WI38 (cell line): ENCODE measurements at regions not wholly inside any gene's neighbourhood (a gene's known extent, or its start where the extent isn't known, plus 50 kb on each side); places are given as distances from the start of the nearest gene placed in this dataset.
A peak's percentile ranks its signal among the peaks of the same experiment; 100 is the strongest.

ENCODE experiments used
- H3K4me3 ChIP-seq: 2 replicates; pipeline ENCODE4 v1.5.1; 2011; ENCODE audit warnings: low read depth, mild to moderate bottlenecking, control low read depth, low read length
- CTCF ChIP-seq: IDR thresholded peaks from 2 replicates; pipeline ENCODE4 v1.5.1; 2012; ENCODE audit warnings: low read depth, mild to moderate bottlenecking, control low read depth, low read length

GRCh38 chr6:140544431-140544830, 1170.0 kb upstream of the CITED2 start:
- no peak for TF ChIP-seq CTCF
- no peak overlapping the region for H3K4me3 ChIP-seq

- TF ChIP-seq CTCF = no peak
- no peak overlapping the region for H3K4me3 ChIP-seq
These were observed 1168.4 kb upstream of the CITED2 start for GRCh38 chr6:140542863-140543262.

- H3K4me3 ChIP-seq = no peak overlapping the region
These were observed 1166.8 kb upstream of the CITED2 start for GRCh38 chr6:140541288-140541687.

GRCh38 chr6:140540743-140541142, 1166.3 kb upstream of the CITED2 start:
- TF ChIP-seq CTCF = no peak
- H3K4me3 ChIP-seq = no peak overlapping the region

More at GRCh38 chr6:140541288-140541687, 1166.8 kb upstream of the CITED2 start:
- TF ChIP-seq CTCF = no peak

- no peak for TF ChIP-seq CTCF
- H3K4me3 ChIP-seq = no peak overlapping the region
These were observed 1164.5 kb upstream of the CITED2 start for GRCh38 chr6:140538926-140539325.

- TF ChIP-seq CTCF = no peak
- H3K4me3 ChIP-seq = 0 out of 2 replicates have a peak overlapping the region, but pooled peaks have one; percentile 2
These were observed 1163.6 kb upstream of the CITED2 start for GRCh38 chr6:140537834-140538705.

GRCh38 chr6:140537211-140537610, 1162.8 kb upstream of the CITED2 start:
- no peak for TF ChIP-seq CTCF
- H3K4me3 ChIP-seq = no peak overlapping the region
